IMR-90 (cell line): ENCODE measurements at regions not wholly inside any gene's neighbourhood (a gene's known extent, or its start where the extent isn't known, plus 50 kb on each side); places are given as distances from the start of the nearest gene placed in this dataset.

Experiments
- ATAC-seq: fragments of 200-7000 bp; cut with Tn5 transposase; 2 replicates; pipeline ENCODE4 v1.9.1; 2020; ENCODE audit warnings: low read depth, mild to moderate bottlenecking, moderate library complexity
- BruUV-seq: library from RNA; stranded (reverse); fragments of 400-500 nt; replicated peaks from 2 replicates; lab custom pipeline; 2021; lab: Mats Ljungman, UMichigan
- CTCF ChIA-PET: fragments of 300-600 bp; formaldehyde crosslinking; extraction: SDS; loops from one replicate; lab custom pipeline; 2021; ENCODE audit warnings: antibody characterized with exemption; lab: Yijun Ruan, JAX
- POLR2A ChIA-PET: fragments of 300-600 bp; sonication (Branson Sonifier 250); formaldehyde crosslinking; loops from one replicate; lab custom pipeline; 2022; ENCODE audit warnings: antibody characterized with exemption; ENCODE audit not compliant: unreplicated experiment; lab: Charles Lee
- DNase-seq: peaks from one replicate; pipeline ENCODE4 v3.0.0; 2013
- H2AFZ ChIP-seq: replicated peaks from 2 replicates; pipeline ENCODE3; 2013; ENCODE audit warnings: low read length, mild to moderate bottlenecking; ENCODE audit not compliant: poor library complexity
- H2AK5ac ChIP-seq: 2 replicates; pipeline ENCODE4 v1.6.1; 2013; ENCODE audit warnings: low read depth, low read length, inconsistent platforms
- H2AK9ac ChIP-seq: replicated peaks from 2 replicates; pipeline ENCODE3; 2013; ENCODE audit warnings: mild to moderate bottlenecking, low read depth, low read length, moderate library complexity; ENCODE audit not compliant: poor library complexity
- H2BK120ac ChIP-seq: 2 replicates; pipeline ENCODE4 v1.6.1; 2013; ENCODE audit warnings: low read depth, low read length, inconsistent platforms
- H2BK15ac ChIP-seq: 3 replicates; pipeline ENCODE4 v1.6.1; 2013; ENCODE audit warnings: low read depth, low read length, inconsistent platforms
- H2BK20ac ChIP-seq: 2 replicates; pipeline ENCODE4 v1.6.1; 2013; ENCODE audit warnings: low read depth, mild to moderate bottlenecking, inconsistent platforms, low read length, moderate library complexity
- H2BK5ac ChIP-seq: 2 replicates; pipeline ENCODE4 v1.6.1; 2013; ENCODE audit warnings: mild to moderate bottlenecking, low read depth, low read length, inconsistent platforms; ENCODE audit not compliant: poor library complexity, severe bottlenecking
- H3K14ac ChIP-seq: replicated peaks from 2 replicates; pipeline ENCODE4 v1.6.1; 2013; ENCODE audit warnings: low read depth, low read length, inconsistent platforms
- H3K18ac ChIP-seq: 2 replicates; pipeline ENCODE4 v1.6.1; 2013; ENCODE audit warnings: low read depth, low read length, control low read depth
- H3K23ac ChIP-seq: 2 replicates; pipeline ENCODE4 v1.6.1; 2013; ENCODE audit warnings: low read depth, low read length, inconsistent platforms
- H3K27ac ChIP-seq: 2 replicates; pipeline ENCODE4 v1.5.1; 2013; ENCODE audit warnings: mild to moderate bottlenecking, control low read depth, low read length; ENCODE audit not compliant: insufficient read depth
- H3K27me3 ChIP-seq: 2 replicates; pipeline ENCODE4 v1.6.1; 2013; ENCODE audit warnings: low read length; ENCODE audit not compliant: control insufficient read depth, insufficient read depth
- H3K36me3 ChIP-seq: 2 replicates; pipeline ENCODE4 v1.6.1; 2013; ENCODE audit warnings: low read length, mixed read lengths; ENCODE audit not compliant: control insufficient read depth, insufficient read depth
- H3K4ac ChIP-seq: 2 replicates; pipeline ENCODE4 v1.6.1; 2013; ENCODE audit warnings: low read depth, low read length, inconsistent platforms
- H3K4me1 ChIP-seq: 2 replicates; pipeline ENCODE4 v1.6.1; 2013; ENCODE audit warnings: low read length, mixed read lengths; ENCODE audit not compliant: control insufficient read depth, insufficient read depth
- H3K4me2 ChIP-seq: 2 replicates; pipeline ENCODE4 v1.6.1; 2013; ENCODE audit warnings: low read depth, mild to moderate bottlenecking, control low read depth, low read length, moderate library complexity
- H3K4me3 ChIP-seq: 2 replicates; pipeline ENCODE4 v1.5.1; 2013; ENCODE audit warnings: low read depth, mild to moderate bottlenecking, control low read depth, low read length, moderate library complexity; ENCODE audit not compliant: insufficient read depth
- H3K56ac ChIP-seq: 2 replicates; pipeline ENCODE4 v1.6.1; 2013; ENCODE audit warnings: low read length, inconsistent platforms; ENCODE audit not compliant: insufficient read depth; ENCODE audit errors: extremely low read depth
- H3K79me1 ChIP-seq, 2 experiments: 2 replicates each; pipeline ENCODE4 v1.6.1; 2013; ENCODE audit warnings: low read length in 2 of 2, inconsistent platforms in 1 of 2, low read depth in 1 of 2
- H3K9ac ChIP-seq: 2 replicates; pipeline ENCODE4 v1.6.1; 2013; ENCODE audit warnings: low read depth, low read length, control low read depth
- H3K9me1 ChIP-seq: 2 replicates; pipeline ENCODE4 v1.6.1; 2013; ENCODE audit warnings: low read length, inconsistent platforms; ENCODE audit not compliant: insufficient read depth
- H3K9me3 ChIP-seq: 2 replicates; pipeline ENCODE4 v1.6.1; 2013; ENCODE audit warnings: low read length; ENCODE audit not compliant: control insufficient read depth, insufficient read depth
- H4K20me1 ChIP-seq: 2 replicates; pipeline ENCODE4 v1.6.1; 2013; ENCODE audit warnings: low read length, inconsistent platforms; ENCODE audit not compliant: insufficient read depth
- H4K5ac ChIP-seq: 2 replicates; pipeline ENCODE4 v1.6.1; 2013; ENCODE audit warnings: mild to moderate bottlenecking, low read depth, low read length, control low read depth
- H4K8ac ChIP-seq, 2 experiments: 2 replicates each; pipeline ENCODE4 v1.6.1; 2013; ENCODE audit warnings: low read depth in 2 of 2, low read length in 2 of 2, control low read depth in 1 of 2, inconsistent platforms in 1 of 2
- H4K91ac ChIP-seq: 2 replicates; pipeline ENCODE4 v1.6.1; 2013; ENCODE audit warnings: low read depth, low read length, inconsistent platforms; ENCODE audit not compliant: insufficient read depth
- CHD1 ChIP-seq: IDR thresholded peaks from 2 replicates; pipeline ENCODE4 v1.6.1; 2012; ENCODE audit warnings: low read depth, low read length, improper control_type of control experiment
- MAZ ChIP-seq: IDR thresholded peaks from 2 replicates; pipeline ENCODE4 v1.6.1; 2012; ENCODE audit warnings: low read depth, mild to moderate bottlenecking, low read length, improper control_type of control experiment, moderate library complexity, borderline replicate concordance
- RCOR1 ChIP-seq: IDR thresholded peaks from 2 replicates; pipeline ENCODE4 v1.6.1; 2012; ENCODE audit warnings: mild to moderate bottlenecking, low read length, improper control_type of control experiment; ENCODE audit not compliant: insufficient replicate concordance
- WGBS, 2 experiments: methylation state at CpG; one replicate each; pipeline versions ENCODE4 v1.1.5 to v1.1.7; 2013; ENCODE audit warnings: missing lambda C conversion rate in 2 of 2; ENCODE audit not compliant: insufficient read length in 1 of 2; ENCODE audit errors: extremely low coverage in 2 of 2; 5-methylcytosine and 5-hydroxymethylcytosine counted together
- dilution Hi-C: fragments of 300-500 bp; cut with HindIII; formaldehyde crosslinking; loops from one replicate; pipeline ENCODE4 v1.14.3; 2018; ENCODE audit warnings: low sequenced_read_pairs; ENCODE audit not compliant: unreplicated experiment
- in situ Hi-C: fragments of 300-500 bp; cut with MboI; formaldehyde crosslinking; loops from 3 replicates; pipeline ENCODE4 v1.14.3; 2019; ENCODE audit warnings: low sequenced_read_pairs, inconsistent platforms, mixed read lengths
- intact Hi-C: fragments of 100-400 bp; cut with micrococcal nuclease; formaldehyde crosslinking; loops from 2 replicates; pipeline ENCODE4 v1.10.0; 2022
- TF ChIP-seq, protein P1 (sequence below): fragments of 150-350 bp; IDR thresholded peaks from 2 replicates; pipeline ENCODE4 v1.6.1; 2017; ENCODE audit warnings: mild to moderate bottlenecking, antibody characterized with exemption, low read length, low read depth

- no peak overlapping the region for H3K27ac ChIP-seq
- WGBS, 2 experiments: no CpG with 5 or more reads among the region's 7 CpGs
- H3K79me1 ChIP-seq: no peaks in the 10 kb centered on the region
- H3K4me1 ChIP-seq: no peaks in the 10 kb centered on the region
- in situ Hi-C loops: no loop called here
- no peak overlapping the region for H4K5ac ChIP-seq
- no peak overlapping the region for H4K91ac ChIP-seq
- CTCF ChIA-PET: no interaction called here
- no peak overlapping the region for H2AK9ac ChIP-seq
- no peak overlapping the region for H3K4me2 ChIP-seq
- BruUV-seq: no TSS peak
- H3K56ac ChIP-seq: no peak overlapping the region
- H3K14ac ChIP-seq: no peak overlapping the region
- H3K36me3 ChIP-seq: no peaks in the 10 kb centered on the region
- no peak overlapping the region for H2BK120ac ChIP-seq
- POLR2A ChIA-PET: no interaction called here
- no peak overlapping the region for H3K4me3 ChIP-seq
- H3K4ac ChIP-seq: no peak overlapping the region
- H2AFZ ChIP-seq: no peak overlapping the region
- H4K20me1 ChIP-seq: no peaks in the 10 kb centered on the region
- no peak overlapping the region for H2AK5ac ChIP-seq
- no peak overlapping the region for H3K18ac ChIP-seq
- H3K9me1 ChIP-seq: no peaks in the 10 kb centered on the region
- H3K27me3 ChIP-seq: peaks cover 49% of the 10 kb centered on the region
- no peak overlapping the region for H2BK15ac ChIP-seq
- dilution Hi-C loops: no loop called here
- ATAC-seq (no peak), DNase-seq (no peak)
- H4K8ac ChIP-seq: no peak overlapping the region
- no peak overlapping the region for H3K23ac ChIP-seq
- H2BK20ac ChIP-seq: no peak overlapping the region
- intact Hi-C loops: no loop called here
- TF ChIP-seq MAZ (no peak), RCOR1 (no peak), CHD1 (no peak)
- TF ChIP-seq, protein P1, sequence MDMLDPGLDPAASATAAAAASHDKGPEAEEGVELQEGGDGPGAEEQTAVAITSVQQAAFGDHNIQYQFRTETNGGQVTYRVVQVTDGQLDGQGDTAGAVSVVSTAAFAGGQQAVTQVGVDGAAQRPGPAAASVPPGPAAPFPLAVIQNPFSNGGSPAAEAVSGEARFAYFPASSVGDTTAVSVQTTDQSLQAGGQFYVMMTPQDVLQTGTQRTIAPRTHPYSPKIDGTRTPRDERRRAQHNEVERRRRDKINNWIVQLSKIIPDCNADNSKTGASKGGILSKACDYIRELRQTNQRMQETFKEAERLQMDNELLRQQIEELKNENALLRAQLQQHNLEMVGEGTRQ: no peak
- H2BK5ac ChIP-seq: no peak overlapping the region
- no peaks in the 10 kb centered on the region; the same call in 1 of the 2 replicates for H3K9me3 ChIP-seq
- H3K9ac ChIP-seq: no peak overlapping the region
Observed at GRCh38 chr22:27267145-27267544, 534.4 kb downstream of the MN1 start.
